Mesendoderm (in vitro differentiated cells): ENCODE measurements at regions not wholly inside any gene's neighbourhood (a gene's known extent, or its start where the extent isn't known, plus 50 kb on each side); places are given as distances from the start of the nearest gene placed in this dataset.

Experiments
- DNase-seq: peaks from one replicate; pipeline ENCODE4 v3.0.0; 2013
- H2AK5ac ChIP-seq: 2 replicates; pipeline ENCODE4 v1.6.1; 2013; ENCODE audit warnings: low read length, inconsistent platforms
- H2BK120ac ChIP-seq: 2 replicates; pipeline ENCODE4 v1.6.1; 2013; ENCODE audit warnings: low read depth, mild to moderate bottlenecking, low read length, moderate library complexity, mixed read lengths
- H2BK15ac ChIP-seq: replicated peaks from 2 replicates; pipeline ENCODE4 v1.6.1; 2013; ENCODE audit warnings: low read depth, mild to moderate bottlenecking, moderate library complexity
- H2BK5ac ChIP-seq: 2 replicates; pipeline ENCODE4 v1.6.1; 2013; ENCODE audit warnings: low read length, inconsistent platforms
- H3K18ac ChIP-seq: 2 replicates; pipeline ENCODE4 v1.6.1; 2013; ENCODE audit warnings: mild to moderate bottlenecking, low read length, mixed read lengths
- H3K23ac ChIP-seq: one replicate; pipeline ENCODE4 v1.6.1; 2013; ENCODE audit warnings: low read length
- H3K27ac ChIP-seq: 2 replicates; pipeline ENCODE4 v1.5.1; 2013; ENCODE audit warnings: low read depth, mild to moderate bottlenecking, inconsistent platforms, low read length, moderate library complexity
- H3K27me3 ChIP-seq: 2 replicates; pipeline ENCODE4 v1.6.1; 2013; ENCODE audit warnings: low read length, control low read depth, mild to moderate bottlenecking, inconsistent platforms; ENCODE audit not compliant: insufficient read depth, poor library complexity
- H3K36me3 ChIP-seq: 2 replicates; pipeline ENCODE4 v1.6.1; 2013; ENCODE audit warnings: low read length, inconsistent platforms; ENCODE audit not compliant: control insufficient read depth, insufficient read depth
- H3K4ac ChIP-seq: one replicate; pipeline ENCODE4 v1.6.1; 2013; ENCODE audit warnings: low read depth, mild to moderate bottlenecking, low read length, moderate library complexity
- H3K4me1 ChIP-seq: 2 replicates; pipeline ENCODE4 v1.6.1; 2013; ENCODE audit warnings: low read depth, low read length, inconsistent platforms; ENCODE audit not compliant: control insufficient read depth
- H3K4me2 ChIP-seq: 2 replicates; pipeline ENCODE4 v1.6.1; 2013; ENCODE audit warnings: low read length
- H3K4me3 ChIP-seq: 2 replicates; pipeline ENCODE4 v1.5.1; 2013; ENCODE audit warnings: mild to moderate bottlenecking, low read length
- H3K56ac ChIP-seq: one replicate; pipeline ENCODE4 v1.6.1; 2013; ENCODE audit warnings: low read length
- H3K79me1 ChIP-seq: 2 replicates; pipeline ENCODE4 v1.6.1; 2013; ENCODE audit warnings: low read length, inconsistent platforms
- H3K79me2 ChIP-seq: 2 replicates; pipeline ENCODE4 v1.6.1; 2013; ENCODE audit warnings: mild to moderate bottlenecking, low read length; ENCODE audit not compliant: control insufficient read depth, insufficient read depth
- H3K9ac ChIP-seq: 2 replicates; pipeline ENCODE4 v1.6.1; 2013; ENCODE audit warnings: low read length, inconsistent platforms
- H4K5ac ChIP-seq: one replicate; pipeline ENCODE4 v1.6.1; 2013; ENCODE audit warnings: low read length
- H4K8ac ChIP-seq: one replicate; pipeline ENCODE4 v1.6.1; 2013; ENCODE audit warnings: low read depth, mild to moderate bottlenecking, control low read depth, low read length, moderate library complexity
- WGBS: extraction: QIAGEN DNeasy Blood & Tissue Kit; methylation state at CpG from one replicate; pipeline ENCODE4 v1.1.7; 2013; ENCODE audit warnings: low lambda C conversion rate, missing lambda C conversion rate; ENCODE audit not compliant: insufficient coverage; ENCODE audit errors: extremely low coverage; 5-methylcytosine and 5-hydroxymethylcytosine counted together

- Histone ChIP-seq H3K79me2 (no peaks in the 10 kb centered on the region), H4K8ac (no peak overlapping the region), H2BK5ac (no peak overlapping the region), H3K27me3 (no peaks in the 10 kb centered on the region), H3K4me3 (no peak overlapping the region), H3K9ac (no peak overlapping the region), H2AK5ac (no peak overlapping the region), H3K4me1 (no peaks in the 10 kb centered on the region), H2BK120ac (no peak overlapping the region), H3K36me3 (no peaks in the 10 kb centered on the region), H3K56ac (no peak overlapping the region), H3K18ac (no peak overlapping the region), H3K4ac (no peak overlapping the region), H2BK15ac (no peak overlapping the region), H3K79me1 (no peaks in the 10 kb centered on the region), H4K5ac (no peak overlapping the region), H3K23ac (no peak overlapping the region), H3K4me2 (no peak overlapping the region), H3K27ac (no peak overlapping the region)
- no peak for DNase-seq
- no CpG with 5 or more reads among the region's 12 CpGs for WGBS
Observed at GRCh38 chr13:112256716-112257494, 119.2 kb upstream of the SPACA7 start.

GRCh38 chr13:112259511-112259910, 116.6 kb upstream of the SPACA7 start:
- no peak for DNase-seq
- Histone ChIP-seq H2AK5ac (no peak overlapping the region), H3K9ac (no peak overlapping the region), H3K23ac (no peak overlapping the region), H2BK5ac (no peak overlapping the region), H4K5ac (no peak overlapping the region), H3K56ac (no peak overlapping the region), H2BK120ac (no peak overlapping the region), H4K8ac (no peak overlapping the region), H3K4me3 (no peak overlapping the region), H3K4me2 (no peak overlapping the region), H3K27ac (no peak overlapping the region), H3K36me3 (no peaks in the 10 kb centered on the region), H2BK15ac (no peak overlapping the region), H3K27me3 (no peaks in the 10 kb centered on the region), H3K18ac (no peak overlapping the region), H3K4me1 (no peaks in the 10 kb centered on the region), H3K79me2 (no peaks in the 10 kb centered on the region), H3K4ac (no peak overlapping the region), H3K79me1 (no peaks in the 10 kb centered on the region)
- WGBS = no CpG with 5 or more reads among the region's 8 CpGs

- Histone ChIP-seq H3K27me3 (no peaks in the 10 kb centered on the region), H2AK5ac (no peak overlapping the region), H3K79me2 (no peaks in the 10 kb centered on the region), H3K18ac (no peak overlapping the region), H3K56ac (no peak overlapping the region), H2BK120ac (no peak overlapping the region), H3K4ac (no peak overlapping the region), H3K4me1 (no peaks in the 10 kb centered on the region), H2BK5ac (no peak overlapping the region), H4K5ac (no peak overlapping the region), H4K8ac (no peak overlapping the region), H3K4me2 (no peak overlapping the region), H2BK15ac (no peak overlapping the region), H3K23ac (no peak overlapping the region), H3K9ac (no peak overlapping the region), H3K4me3 (no peak overlapping the region), H3K27ac (no peak overlapping the region), H3K36me3 (no peaks in the 10 kb centered on the region), H3K79me1 (no peaks in the 10 kb centered on the region)
- DNase-seq = no peak
- no CpG with 5 or more reads among the region's 29 CpGs for WGBS
Observed at GRCh38 chr13:112260108-112261055, 115.8 kb upstream of the SPACA7 start.

GRCh38 chr13:112261924-112262323, 114.2 kb upstream of the SPACA7 start:
- Histone ChIP-seq H2AK5ac (no peak overlapping the region), H2BK120ac (no peak overlapping the region), H4K8ac (no peak overlapping the region), H3K56ac (no peak overlapping the region), H3K4me2 (no peak overlapping the region), H3K36me3 (no peaks in the 10 kb centered on the region), H2BK5ac (no peak overlapping the region), H3K4me3 (no peak overlapping the region), H3K18ac (no peak overlapping the region), H3K79me1 (no peaks in the 10 kb centered on the region), H3K23ac (no peak overlapping the region), H3K27ac (no peak overlapping the region), H3K79me2 (no peaks in the 10 kb centered on the region), H4K5ac (no peak overlapping the region), H3K4me1 (no peaks in the 10 kb centered on the region), H3K27me3 (no peaks in the 10 kb centered on the region), H3K9ac (no peak overlapping the region), H2BK15ac (no peak overlapping the region), H3K4ac (no peak overlapping the region)
- DNase-seq = no peak
- WGBS = no CpG with 5 or more reads among the region's 8 CpGs

GRCh38 chr13:112263152-112263551, 113.0 kb upstream of the SPACA7 start:
- Histone ChIP-seq H3K36me3 (no peaks in the 10 kb centered on the region), H3K79me1 (no peaks in the 10 kb centered on the region)
- DNase-seq = no peak

More at GRCh38 chr13:112263152-112263551, 113.0 kb upstream of the SPACA7 start:
- Histone ChIP-seq H3K4me3 (no peak overlapping the region), H4K8ac (no peak overlapping the region), H3K4me1 (no peaks in the 10 kb centered on the region), H3K23ac (no peak overlapping the region), H3K79me2 (no peaks in the 10 kb centered on the region), H2BK120ac (no peak overlapping the region), H3K9ac (no peak overlapping the region), H3K27ac (no peak overlapping the region), H3K4me2 (no peak overlapping the region), H4K5ac (no peak overlapping the region), H3K18ac (no peak overlapping the region), H2BK15ac (no peak overlapping the region), H2AK5ac (no peak overlapping the region), H2BK5ac (no peak overlapping the region), H3K4ac (no peak overlapping the region), H3K27me3 (no peaks in the 10 kb centered on the region), H3K56ac (no peak overlapping the region)
- WGBS = no CpG with 5 or more reads among the region's 7 CpGs
